ENCODE measurements at regions not wholly inside any gene's neighbourhood (a gene's known extent, or its start where the extent isn't known, plus 50 kb on each side); places are given as distances from the start of the nearest gene placed in this dataset.

GRCh38 chr2:180258041-180258537 is 251.0 kb upstream of the CWC22 start:
- Histone ChIP-seq H3K9me3 (no peaks in the 10 kb centered on the region), H3K36me3 (no peaks in the 10 kb centered on the region), H3K27ac (no peak overlapping the region), H3K27me3 (replicated peaks in 1 of 7) (no peaks in the 10 kb centered on the region), H3K4me3 (no peak overlapping the region), H3K4me1 (no peaks in the 10 kb centered on the region)
- no peak for DNase-seq
- intact Hi-C loops (cut with DNase I; ENCODE audit: low total_unique reads): no loop called here
- TF ChIP-seq POLR2A (IDR thresholded peaks at IDR 0.05) (no peak), CTCF (IDR thresholded peaks at IDR 0.05 in 8 of 11, conservative IDR thresholded peaks at IDR 0.05 in 3 of 11) (no peak), POLR2AphosphoS5 (IDR thresholded peaks at IDR 0.05) (no peak)

- DNase-seq: no peak
- Histone ChIP-seq H3K27ac (no peak overlapping the region), H3K4me3 (no peak overlapping the region), H3K4me1 (no peaks in the 10 kb centered on the region), H3K9me3 (no peaks in the 10 kb centered on the region), H3K36me3 (no peaks in the 10 kb centered on the region), H3K27me3 (replicated peaks in 1 of 7) (no peaks in the 10 kb centered on the region)
- intact Hi-C loops (cut with DNase I; ENCODE audit: low total_unique reads): no loop called here
- 76 to 92% (median 87%) methylated on average over 5 of the region's 5 CpGs for WGBS, 5 donors
- TF ChIP-seq POLR2A (IDR thresholded peaks at IDR 0.05): no peak
- no peak for TF ChIP-seq POLR2AphosphoS5 (IDR thresholded peaks at IDR 0.05)
- TF ChIP-seq CTCF (IDR thresholded peaks at IDR 0.05 in 8 of 11, conservative IDR thresholded peaks at IDR 0.05 in 3 of 11): no peak
Measured at GRCh38 chr2:180257247-180257646, 250.2 kb upstream of the CWC22 start.

- Histone ChIP-seq H3K9me3 (no peaks in the 10 kb centered on the region), H3K36me3 (no peaks in the 10 kb centered on the region), H3K4me3 (no peak overlapping the region), H3K27ac (no peak overlapping the region), H3K27me3 (replicated peaks in 1 of 7) (no peaks in the 10 kb centered on the region), H3K4me1 (no peaks in the 10 kb centered on the region)
- WGBS, 5 donors: 34 to 86% (median 40%) methylated on average over 1 of the region's 1 CpG
- DNase-seq: no peak
- intact Hi-C loops (cut with DNase I; ENCODE audit: low total_unique reads): no loop called here
- TF ChIP-seq POLR2AphosphoS5 (IDR thresholded peaks at IDR 0.05): no peak
- TF ChIP-seq CTCF (IDR thresholded peaks at IDR 0.05 in 8 of 11, conservative IDR thresholded peaks at IDR 0.05 in 3 of 11): no peak
- TF ChIP-seq POLR2A (IDR thresholded peaks at IDR 0.05): no peak
Measured at GRCh38 chr2:180255981-180256380, 248.9 kb upstream of the CWC22 start.

GRCh38 chr2:180254872-180255271 is 247.8 kb upstream of the CWC22 start:
- TF ChIP-seq POLR2AphosphoS5 (IDR thresholded peaks at IDR 0.05): no peak
- TF ChIP-seq POLR2A (IDR thresholded peaks at IDR 0.05): no peak
- no peak overlapping the region for H3K27ac ChIP-seq
- intact Hi-C loops (cut with DNase I; ENCODE audit: low total_unique reads): no loop called here
- no peaks in the 10 kb centered on the region for H3K27me3 ChIP-seq (replicated peaks in 1 of 7)
- no peaks in the 10 kb centered on the region for H3K4me1 ChIP-seq
- H3K36me3 ChIP-seq: no peaks in the 10 kb centered on the region
- H3K4me3 ChIP-seq: no peak overlapping the region
- WGBS, 5 donors: 40 to 55% (median 46%) methylated on average over 1 of the region's 1 CpG
- DNase-seq: no peak
- H3K9me3 ChIP-seq: no peaks in the 10 kb centered on the region

- intact Hi-C loops (cut with DNase I; ENCODE audit: low total_unique reads): no loop called here
- H3K27ac ChIP-seq: no peak overlapping the region
- WGBS, 5 donors: 52 to 78% (median 66%) methylated on average over 2 of the region's 2 CpGs
- no peaks in the 10 kb centered on the region for H3K4me1 ChIP-seq
- TF ChIP-seq POLR2A (IDR thresholded peaks at IDR 0.05) (no peak), POLR2AphosphoS5 (IDR thresholded peaks at IDR 0.05) (no peak), CTCF (IDR thresholded peaks at IDR 0.05 in 8 of 11, conservative IDR thresholded peaks at IDR 0.05 in 3 of 11) (no peak)
- DNase-seq: no peak
- no peaks in the 10 kb centered on the region for H3K27me3 ChIP-seq (replicated peaks in 1 of 7)
- H3K9me3 ChIP-seq: no peaks in the 10 kb centered on the region
- H3K4me3 ChIP-seq: no peak overlapping the region
- no peaks in the 10 kb centered on the region for H3K36me3 ChIP-seq
Measured at GRCh38 chr2:180247658-180248057, 240.6 kb upstream of the CWC22 start.

Measured in spleen (tissue), 11 donors.